ENCODE measurements at regions not wholly inside any gene's neighbourhood (a gene's known extent, or its start where the extent isn't known, plus 50 kb on each side); places are given as distances from the start of the nearest gene placed in this dataset.

GRCh38 chr15:59812889-59813288 is 123.8 kb upstream of the BNIP2 start:
- no peak for TF ChIP-seq CTCF (IDR thresholded peaks at IDR 0.05; ENCODE audit: low read depth, low read length)
- no peak for TF ChIP-seq EZH2phosphoT487 (IDR thresholded peaks at IDR 0.05; ENCODE audit: low read depth)

Data from OCI-LY3 (cell line).